Activated naive CD8-positive, alpha-beta T cell (primary cell): ENCODE measurements at regions not wholly inside any gene's neighbourhood (a gene's known extent, or its start where the extent isn't known, plus 50 kb on each side); places are given as distances from the start of the nearest gene placed in this dataset.

ENCODE experiments used
- H3K27ac Mint-ChIP-seq: one replicate; pipeline ENCODE4 v1.8.0; 2021; ENCODE audit warnings: mixed read lengths
- H3K27me3 Mint-ChIP-seq: one replicate; pipeline ENCODE4 v1.8.0; 2021; ENCODE audit warnings: mixed read lengths
- H3K36me3 Mint-ChIP-seq: one replicate; pipeline ENCODE4 v1.8.0; 2021; ENCODE audit warnings: mixed read lengths
- H3K4me1 Mint-ChIP-seq: one replicate; pipeline ENCODE4 v1.8.0; 2021; ENCODE audit warnings: low read depth, mixed read lengths
- H3K4me3 Mint-ChIP-seq: one replicate; pipeline ENCODE4 v1.8.0; 2021; ENCODE audit warnings: mild to moderate bottlenecking, mixed read lengths
- H3K9me3 Mint-ChIP-seq: one replicate; pipeline ENCODE4 v1.8.0; 2021; ENCODE audit warnings: low read depth, mixed read lengths

- no peaks in the 10 kb centered on the region for H3K9me3 Mint-ChIP-seq
- H3K27me3 Mint-ChIP-seq, result peaks cover 2% of the 10 kb centered on the region
- H3K4me3 Mint-ChIP-seq, result no peak overlapping the region
- H3K4me1 Mint-ChIP-seq, result no peaks in the 10 kb centered on the region
- no peak overlapping the region for H3K27ac Mint-ChIP-seq
- H3K36me3 Mint-ChIP-seq, result no peaks in the 10 kb centered on the region
Measured at GRCh38 chr11:111091321-111091938, 154.1 kb upstream of the POU2AF2 start.

DNA sequence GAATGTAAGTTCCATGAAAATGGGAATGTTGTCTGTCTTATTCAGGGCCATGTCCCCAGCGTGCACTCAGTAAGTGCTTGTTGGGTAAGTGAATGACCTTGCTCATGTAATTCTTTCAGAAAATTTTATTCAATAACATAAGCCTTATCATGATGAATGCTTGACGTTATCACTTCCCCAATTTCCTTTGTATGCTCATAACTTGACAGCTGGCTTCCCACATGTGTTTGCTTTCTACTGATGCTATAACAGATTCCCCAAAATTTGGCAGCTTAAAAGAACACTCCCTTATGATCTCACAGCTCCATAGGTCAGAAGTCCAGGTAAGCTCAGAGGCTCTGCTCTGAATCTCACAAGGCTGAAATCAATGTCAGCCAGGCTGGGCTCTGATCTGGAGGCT, 155.8 kb upstream of the POU2AF2 start:
- H3K27me3 Mint-ChIP-seq, result peaks cover 2% of the 10 kb centered on the region
- no peak overlapping the region for H3K27ac Mint-ChIP-seq
- no peak overlapping the region for H3K4me3 Mint-ChIP-seq
- H3K4me1 Mint-ChIP-seq, result no peaks in the 10 kb centered on the region
- H3K9me3 Mint-ChIP-seq, result no peaks in the 10 kb centered on the region
- H3K36me3 Mint-ChIP-seq, result no peaks in the 10 kb centered on the region

DNA sequence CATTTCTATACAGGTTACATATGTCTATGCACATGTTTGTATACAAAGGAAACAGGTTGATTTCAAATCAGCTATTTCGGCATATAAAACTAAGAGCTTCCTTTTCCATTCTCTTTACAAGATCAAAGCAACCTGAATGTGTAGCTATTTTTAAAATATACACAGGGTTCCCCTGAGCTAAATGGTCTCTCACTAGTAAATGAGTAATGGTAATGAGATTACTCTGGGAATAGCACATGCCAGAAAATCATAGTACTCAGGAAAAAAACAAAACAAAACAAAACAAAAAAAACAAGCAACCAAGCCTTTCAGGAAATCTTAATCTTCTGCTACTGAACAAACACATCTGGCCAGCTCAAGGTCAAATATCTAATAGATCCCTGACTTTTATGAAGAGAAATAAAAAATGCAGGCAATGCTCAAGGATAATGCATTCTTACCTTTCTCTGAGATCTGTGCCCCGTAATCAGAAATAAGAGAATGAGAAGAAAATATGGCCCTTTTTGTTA, 156.6 kb upstream of the POU2AF2 start:
- Mint-ChIP-seq H3K27me3 (peaks cover 2% of the 10 kb centered on the region), H3K36me3 (no peaks in the 10 kb centered on the region), H3K4me1 (no peaks in the 10 kb centered on the region), H3K9me3 (no peaks in the 10 kb centered on the region), H3K4me3 (no peak overlapping the region), H3K27ac (no peak overlapping the region)

GRCh38 chr11:111086058-111086457, 159.5 kb upstream of the POU2AF2 start:
- Mint-ChIP-seq H3K36me3 (no peaks in the 10 kb centered on the region), H3K4me1 (no peaks in the 10 kb centered on the region), H3K4me3 (no peak overlapping the region), H3K9me3 (no peaks in the 10 kb centered on the region), H3K27me3 (peaks cover 2% of the 10 kb centered on the region), H3K27ac (no peak overlapping the region)

GRCh38 chr11:111082664-111083063, 162.9 kb upstream of the POU2AF2 start:
- H3K4me1 Mint-ChIP-seq, result no peaks in the 10 kb centered on the region
- no peaks in the 10 kb centered on the region for H3K36me3 Mint-ChIP-seq
- peaks cover 11% of the 10 kb centered on the region for H3K27me3 Mint-ChIP-seq
- no peak overlapping the region for H3K27ac Mint-ChIP-seq
- H3K9me3 Mint-ChIP-seq, result no peaks in the 10 kb centered on the region
- no peak overlapping the region for H3K4me3 Mint-ChIP-seq

GRCh38 chr11:111081021-111081511, 164.5 kb upstream of the POU2AF2 start:
- Mint-ChIP-seq H3K27ac (no peak overlapping the region), H3K36me3 (no peaks in the 10 kb centered on the region), H3K9me3 (no peaks in the 10 kb centered on the region), H3K4me1 (no peaks in the 10 kb centered on the region), H3K27me3 (peaks cover 11% of the 10 kb centered on the region), H3K4me3 (no peak overlapping the region)

DNA sequence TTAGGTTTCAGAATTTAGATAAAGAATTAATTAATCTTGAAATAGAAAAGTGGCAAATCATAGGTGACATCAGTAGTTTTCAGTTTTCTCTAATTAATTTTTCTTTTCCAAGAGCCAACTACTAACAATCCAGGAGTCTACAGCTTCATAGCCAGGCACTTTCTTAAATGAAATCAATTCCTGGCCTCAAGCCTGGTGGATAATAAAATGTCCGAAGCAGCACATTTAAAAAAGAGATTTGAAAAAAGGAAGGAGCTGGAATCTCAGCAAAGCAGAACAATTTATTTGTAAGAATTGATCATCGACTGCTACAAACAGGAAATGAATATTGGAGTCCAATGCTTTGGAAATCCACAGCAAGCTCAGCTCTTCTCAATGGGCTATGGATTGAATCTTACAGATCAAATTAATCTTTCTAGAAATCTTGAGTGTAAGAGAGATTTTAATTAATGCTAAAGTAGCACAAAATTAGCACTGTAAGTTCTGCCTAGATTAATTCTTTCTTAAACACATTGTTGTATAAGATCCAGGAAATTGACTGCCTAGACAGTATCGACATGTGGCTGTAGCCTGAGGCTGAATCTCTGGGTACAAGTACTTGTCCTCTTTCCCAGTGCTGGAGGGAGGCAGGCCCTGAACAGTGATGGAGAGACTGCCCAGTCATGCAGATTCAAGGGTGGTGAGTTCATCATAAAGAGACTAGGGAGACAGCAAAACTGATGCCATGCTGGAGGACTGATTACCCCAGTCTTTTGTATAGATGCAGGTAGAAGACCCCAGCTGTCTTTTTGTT, 167.8 kb upstream of the POU2AF2 start:
- Mint-ChIP-seq H3K27me3 (peaks cover 11% of the 10 kb centered on the region), H3K36me3 (no peaks in the 10 kb centered on the region), H3K4me3 (no peak overlapping the region), H3K27ac (no peak overlapping the region), H3K9me3 (no peaks in the 10 kb centered on the region), H3K4me1 (no peaks in the 10 kb centered on the region)

DNA sequence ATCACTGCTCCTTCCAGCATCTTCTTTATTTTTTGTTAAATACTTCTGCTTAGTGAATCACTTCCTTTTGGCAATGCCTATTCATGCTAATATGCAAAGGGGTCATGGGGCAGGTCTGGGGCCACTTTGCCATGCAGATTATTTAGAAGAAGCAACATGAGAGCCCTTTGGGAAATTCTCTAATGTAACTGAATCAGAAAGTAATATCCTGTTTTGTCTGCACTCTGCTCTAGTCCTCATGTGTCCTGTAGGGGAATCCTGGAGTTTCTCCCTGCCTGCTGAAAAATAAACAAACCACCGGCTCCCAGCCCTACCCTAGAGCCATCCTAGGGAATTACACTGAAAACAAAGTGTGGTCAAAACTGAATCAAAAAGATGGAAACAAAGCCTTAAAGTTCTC, 176.5 kb upstream of the POU2AF2 start:
- Mint-ChIP-seq H3K4me1 (no peaks in the 10 kb centered on the region), H3K36me3 (no peaks in the 10 kb centered on the region), H3K4me3 (no peak overlapping the region), H3K9me3 (no peaks in the 10 kb centered on the region), H3K27ac (no peak overlapping the region), H3K27me3 (no peaks in the 10 kb centered on the region)

- no peaks in the 10 kb centered on the region for H3K9me3 Mint-ChIP-seq
- no peak overlapping the region for H3K27ac Mint-ChIP-seq
Measured at GRCh38 chr11:111067994-111068393, 177.5 kb upstream of the POU2AF2 start.

GRCh38 chr11:111066846-111067245, 178.7 kb upstream of the POU2AF2 start:
- no peak overlapping the region for H3K4me3 Mint-ChIP-seq
- H3K4me1 Mint-ChIP-seq, result no peaks in the 10 kb centered on the region
- H3K9me3 Mint-ChIP-seq, result no peaks in the 10 kb centered on the region
- H3K27ac Mint-ChIP-seq, result no peak overlapping the region
- H3K36me3 Mint-ChIP-seq, result no peaks in the 10 kb centered on the region
- no peaks in the 10 kb centered on the region for H3K27me3 Mint-ChIP-seq

More at GRCh38 chr11:111067994-111068393, 177.5 kb upstream of the POU2AF2 start:
- Mint-ChIP-seq H3K4me3 (no peak overlapping the region), H3K36me3 (no peaks in the 10 kb centered on the region), H3K4me1 (no peaks in the 10 kb centered on the region), H3K27me3 (no peaks in the 10 kb centered on the region)

DNA sequence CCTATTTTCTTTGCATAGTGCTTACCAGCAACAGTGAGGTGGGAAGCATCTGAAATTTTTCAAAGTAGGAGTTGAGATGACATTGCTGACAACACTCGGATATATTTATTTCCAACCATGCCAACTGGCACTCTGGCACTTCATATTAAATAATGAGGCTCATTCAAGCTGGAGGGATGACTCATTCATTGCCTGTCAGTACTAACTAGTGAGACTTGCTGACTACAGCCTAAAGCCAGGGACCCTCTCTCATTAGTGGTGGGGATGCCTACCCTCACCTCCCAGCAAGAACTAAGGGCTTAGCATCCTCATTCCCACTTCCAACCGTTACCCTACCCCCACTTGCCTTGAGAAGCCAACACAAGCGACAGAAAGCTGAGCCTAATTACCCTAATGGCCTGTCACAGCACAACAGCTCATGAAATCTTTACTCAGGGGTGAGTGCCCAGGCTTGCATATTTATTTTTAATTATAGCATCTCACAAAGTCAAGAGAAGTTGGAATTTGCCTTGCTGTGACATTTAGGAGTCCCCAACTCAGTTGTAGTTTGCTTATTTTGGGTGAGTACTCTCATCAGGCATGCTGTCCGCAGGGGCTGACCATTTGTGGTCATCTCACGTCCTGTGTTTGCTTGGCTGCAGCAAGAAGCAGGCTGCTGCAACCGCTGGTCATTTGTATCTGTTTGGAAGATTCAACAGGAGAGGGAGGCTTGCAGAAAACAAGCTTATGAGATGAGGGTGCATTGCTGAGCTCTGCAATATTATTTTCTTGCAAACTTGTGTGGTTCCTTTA, 181.6 kb upstream of the POU2AF2 start:
- no peaks in the 10 kb centered on the region for H3K9me3 Mint-ChIP-seq
- H3K4me1 Mint-ChIP-seq, result no peaks in the 10 kb centered on the region
- H3K27ac Mint-ChIP-seq, result no peak overlapping the region
- no peaks in the 10 kb centered on the region for H3K27me3 Mint-ChIP-seq
- H3K4me3 Mint-ChIP-seq, result no peak overlapping the region
- no peaks in the 10 kb centered on the region for H3K36me3 Mint-ChIP-seq

DNA sequence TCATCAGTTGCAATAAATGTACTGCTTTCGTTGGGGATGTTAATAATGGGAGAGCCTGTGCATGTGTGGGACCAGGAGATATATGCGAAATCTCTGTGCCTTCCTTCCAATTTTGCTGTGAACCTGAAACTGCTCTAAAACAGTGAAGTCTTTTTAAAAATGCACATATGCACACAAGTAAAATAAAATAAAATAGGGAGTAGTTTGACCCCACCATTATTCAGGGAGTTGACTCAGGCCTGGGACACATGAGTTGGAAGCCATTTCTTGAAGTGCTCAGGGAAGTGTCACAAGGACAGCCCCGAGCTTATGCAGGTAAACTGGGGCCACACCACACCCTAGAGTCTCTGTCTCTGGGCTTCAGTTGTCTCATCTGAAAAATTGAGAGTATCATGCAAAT, 183.1 kb upstream of the POU2AF2 start:
- no peaks in the 10 kb centered on the region for H3K27me3 Mint-ChIP-seq
- H3K4me1 Mint-ChIP-seq, result no peaks in the 10 kb centered on the region
- no peak overlapping the region for H3K27ac Mint-ChIP-seq
- peaks cover 2% of the 10 kb centered on the region for H3K9me3 Mint-ChIP-seq
- H3K4me3 Mint-ChIP-seq, result no peak overlapping the region
- no peaks in the 10 kb centered on the region for H3K36me3 Mint-ChIP-seq

- no peak overlapping the region for H3K27ac Mint-ChIP-seq
- H3K9me3 Mint-ChIP-seq, result peaks cover 2% of the 10 kb centered on the region
- H3K4me3 Mint-ChIP-seq, result no peak overlapping the region
- no peaks in the 10 kb centered on the region for H3K36me3 Mint-ChIP-seq
- no peaks in the 10 kb centered on the region for H3K27me3 Mint-ChIP-seq
- H3K4me1 Mint-ChIP-seq, result no peaks in the 10 kb centered on the region
Measured at GRCh38 chr11:111059726-111060125, 185.8 kb upstream of the POU2AF2 start.

DNA sequence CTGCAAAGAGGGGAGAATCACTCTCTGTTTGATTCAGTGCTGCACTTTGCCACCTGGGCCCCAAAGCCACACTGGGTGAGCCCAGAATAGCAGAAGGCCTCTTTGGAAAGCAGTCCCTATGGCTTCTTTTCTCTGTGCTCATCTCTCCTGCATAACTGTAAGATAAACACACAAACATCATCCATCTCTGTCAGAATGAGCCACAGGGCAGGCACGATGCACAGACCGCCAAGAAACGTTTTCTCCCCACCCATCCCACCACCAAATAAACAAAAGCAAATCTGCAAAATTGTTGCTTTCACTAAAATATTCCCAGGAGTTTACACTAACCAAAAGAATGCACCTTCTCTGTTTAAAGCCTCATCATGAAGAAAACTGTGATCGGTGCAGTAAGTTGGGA, 196.4 kb upstream of the POU2AF2 start:
- Mint-ChIP-seq H3K4me3 (no peak overlapping the region), H3K9me3 (no peaks in the 10 kb centered on the region), H3K4me1 (no peaks in the 10 kb centered on the region), H3K36me3 (no peaks in the 10 kb centered on the region), H3K27me3 (no peaks in the 10 kb centered on the region), H3K27ac (no peak overlapping the region)

DNA sequence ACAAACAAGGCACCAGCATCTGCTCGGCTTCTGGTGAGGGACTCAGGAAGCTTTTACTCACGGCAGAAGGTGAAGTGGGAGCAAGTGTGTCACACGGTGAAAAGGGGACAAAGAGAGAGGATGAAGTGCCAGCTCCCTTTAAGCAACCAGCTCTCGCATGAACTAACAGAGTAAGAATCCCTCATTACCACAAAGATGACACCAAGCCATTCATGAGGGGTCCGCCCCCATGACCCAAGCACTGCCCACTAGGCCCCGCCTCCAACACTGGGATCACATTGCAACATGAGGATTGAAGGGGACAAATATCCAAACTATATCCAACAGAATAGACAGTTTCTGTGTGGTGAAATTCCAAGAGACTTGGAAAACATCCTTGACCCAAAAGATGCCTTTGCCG, 198.2 kb upstream of the POU2AF2 start:
- Mint-ChIP-seq H3K27me3 (no peaks in the 10 kb centered on the region), H3K4me1 (no peaks in the 10 kb centered on the region), H3K4me3 (no peak overlapping the region), H3K9me3 (no peaks in the 10 kb centered on the region), H3K36me3 (no peaks in the 10 kb centered on the region), H3K27ac (no peak overlapping the region)
